Panc1 (cell line): ENCODE measurements at regions not wholly inside any gene's neighbourhood (a gene's known extent, or its start where the extent isn't known, plus 50 kb on each side); places are given as distances from the start of the nearest gene placed in this dataset.

Source experiments
- ATAC-seq: fragments of 200-7000 bp; cut with Tn5 transposase; 2 replicates; pipeline ENCODE4 v1.9.1; 2020; ENCODE audit warnings: mild to moderate bottlenecking, moderate library complexity
- BruUV-seq: library from RNA; stranded (reverse); fragments of 400-500 nt; replicated peaks from 2 replicates; lab custom pipeline; 2021; lab: Mats Ljungman, UMichigan
- CTCF ChIA-PET: fragments of 300-600 bp; sonication (Branson Sonifier 250); formaldehyde crosslinking; loops from one replicate; lab custom pipeline; 2022; ENCODE audit warnings: antibody characterized with exemption; lab: Charles Lee
- POLR2A ChIA-PET: fragments of 300-600 bp; sonication (Branson Sonifier 250); formaldehyde crosslinking; loops from one replicate; lab custom pipeline; 2022; ENCODE audit warnings: antibody characterized with exemption; lab: Charles Lee
- DNase-seq: peaks from one replicate; pipeline ENCODE4 v3.0.0-alpha.2; 2010; ENCODE audit warnings: low read depth, low spot score
- H3K27ac ChIP-seq: 2 replicates; pipeline ENCODE4 v1.5.1; 2011; ENCODE audit warnings: mild to moderate bottlenecking, low read length, inconsistent platforms
- H3K27me3 ChIP-seq: fragments of 200-500 bp; sonication (Bioruptor generic); 2 replicates; pipeline ENCODE4 v1.6.0; 2014; ENCODE audit warnings: low read length, inconsistent platforms; ENCODE audit not compliant: control insufficient read depth, insufficient read depth
- H3K36me3 ChIP-seq: fragments of 200-500 bp; sonication (Bioruptor generic); 2 replicates; pipeline ENCODE4 v1.5.1; 2014; ENCODE audit warnings: inconsistent platforms, mild to moderate bottlenecking, low read length, moderate library complexity; ENCODE audit not compliant: control insufficient read depth, insufficient read depth
- H3K4me1 ChIP-seq: 2 replicates; pipeline ENCODE4 v1.5.1; 2011; ENCODE audit warnings: inconsistent platforms, mild to moderate bottlenecking, low read length, moderate library complexity; ENCODE audit not compliant: control insufficient read depth, insufficient read depth
- H3K4me3 ChIP-seq, 2 experiments: 2 replicates each; pipeline ENCODE4 v1.5.1; 2011 to 2012; ENCODE audit warnings: low read depth in 2 of 2, low read length in 2 of 2, mild to moderate bottlenecking in 2 of 2, inconsistent platforms in 1 of 2, moderate library complexity in 1 of 2
- H3K9me3 ChIP-seq: fragments of 200-500 bp; sonication (Bioruptor generic); 2 replicates; pipeline ENCODE4 v1.5.1; 2014; ENCODE audit warnings: low read depth, mild to moderate bottlenecking, inconsistent platforms, low read length, moderate library complexity; ENCODE audit not compliant: control insufficient read depth, insufficient read depth
- POLR2AphosphoS5 ChIP-seq: IDR thresholded peaks from 2 replicates; pipeline ENCODE4 v1.6.1; 2012; ENCODE audit warnings: mild to moderate bottlenecking, low read depth, low read length, moderate library complexity
- REST ChIP-seq, 2 experiments: IDR thresholded peaks; 2 replicates each; pipeline ENCODE4 v1.6.1; 2011 to 2012; ENCODE audit warnings: low read depth in 2 of 2, control low read depth in 1 of 2, low read length in 1 of 2, mild to moderate bottlenecking in 1 of 2, moderate library complexity in 1 of 2; ENCODE audit not compliant: insufficient read depth in 1 of 2
- SIN3A ChIP-seq: IDR thresholded peaks from 2 replicates; pipeline ENCODE4 v1.6.1; 2012; ENCODE audit warnings: low read depth, mild to moderate bottlenecking, low read length, moderate library complexity, borderline replicate concordance; ENCODE audit not compliant: insufficient read depth
- TCF7L2 ChIP-seq: IDR thresholded peaks from 2 replicates; pipeline ENCODE4 v1.6.1; 2011; ENCODE audit warnings: mild to moderate bottlenecking, low read depth, low read length, inconsistent platforms
- in situ Hi-C: cut with HindIII; loops from 2 replicates; pipeline ENCODE4 v1.10.0; 2016; ENCODE audit warnings: low sequenced_read_pairs, low pct_unique_long_range_greater_than_20kb
- intact Hi-C: fragments of 100-400 bp; cut with micrococcal nuclease; formaldehyde crosslinking; loops from one replicate; pipeline ENCODE4 v1.10.0; 2022; ENCODE audit not compliant: unreplicated experiment
- TF ChIP-seq, protein P1 (sequence below): fragments of 450-650 bp; IDR thresholded peaks from 2 replicates; pipeline ENCODE4 v1.5.1; 2017; ENCODE audit warnings: mild to moderate bottlenecking

DNA sequence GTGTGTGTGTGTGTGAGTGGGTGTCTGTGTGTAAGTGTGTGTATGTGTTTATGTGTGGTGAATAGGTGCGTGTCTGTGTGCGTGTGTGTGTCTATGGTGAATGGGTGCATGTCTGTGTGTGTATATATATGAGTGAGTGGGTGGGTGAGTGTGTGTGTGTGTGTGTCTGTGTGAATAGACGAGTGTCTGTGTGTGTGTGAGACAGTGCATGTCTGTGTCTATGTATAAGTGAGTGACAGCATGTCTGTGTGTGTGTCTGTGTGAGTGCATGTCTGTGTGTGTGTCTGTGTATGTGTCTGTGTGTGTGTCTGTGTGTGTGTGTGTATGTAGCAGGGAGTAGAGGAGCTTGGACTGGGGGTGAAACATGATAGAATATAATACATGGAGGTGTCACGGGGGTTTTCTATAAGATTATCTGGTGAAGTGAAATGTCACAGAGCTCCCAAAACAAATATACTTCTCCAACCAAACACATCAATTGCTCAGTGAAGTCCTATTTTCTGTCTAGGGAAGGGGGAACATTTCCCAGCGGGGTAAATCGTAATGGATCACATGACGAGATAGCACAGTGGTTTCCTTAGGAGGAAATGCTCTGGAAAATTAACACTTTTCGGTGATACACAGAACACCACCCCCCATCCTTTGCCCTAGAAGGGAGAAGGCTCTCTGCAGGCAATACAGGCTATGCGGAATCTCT lies 723.3 kb upstream of the CELF2 start:
- no peak overlapping the region for H3K4me3 ChIP-seq
- no peak overlapping the region for H3K27ac ChIP-seq
- CTCF ChIA-PET, result no interaction called here

GRCh38 chr10:10294881-10295529 lies 722.7 kb upstream of the CELF2 start:
- DNase-seq (no peak), ATAC-seq (no peak)
- TF ChIP-seq TCF7L2, result no peak
- TF ChIP-seq, protein P1, sequence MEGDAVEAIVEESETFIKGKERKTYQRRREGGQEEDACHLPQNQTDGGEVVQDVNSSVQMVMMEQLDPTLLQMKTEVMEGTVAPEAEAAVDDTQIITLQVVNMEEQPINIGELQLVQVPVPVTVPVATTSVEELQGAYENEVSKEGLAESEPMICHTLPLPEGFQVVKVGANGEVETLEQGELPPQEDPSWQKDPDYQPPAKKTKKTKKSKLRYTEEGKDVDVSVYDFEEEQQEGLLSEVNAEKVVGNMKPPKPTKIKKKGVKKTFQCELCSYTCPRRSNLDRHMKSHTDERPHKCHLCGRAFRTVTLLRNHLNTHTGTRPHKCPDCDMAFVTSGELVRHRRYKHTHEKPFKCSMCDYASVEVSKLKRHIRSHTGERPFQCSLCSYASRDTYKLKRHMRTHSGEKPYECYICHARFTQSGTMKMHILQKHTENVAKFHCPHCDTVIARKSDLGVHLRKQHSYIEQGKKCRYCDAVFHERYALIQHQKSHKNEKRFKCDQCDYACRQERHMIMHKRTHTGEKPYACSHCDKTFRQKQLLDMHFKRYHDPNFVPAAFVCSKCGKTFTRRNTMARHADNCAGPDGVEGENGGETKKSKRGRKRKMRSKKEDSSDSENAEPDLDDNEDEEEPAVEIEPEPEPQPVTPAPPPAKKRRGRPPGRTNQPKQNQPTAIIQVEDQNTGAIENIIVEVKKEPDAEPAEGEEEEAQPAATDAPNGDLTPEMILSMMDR, result no peak
- no peak for TF ChIP-seq SIN3A
- TF ChIP-seq POLR2AphosphoS5, result no peak
- TF ChIP-seq REST (IDR thresholded peaks at IDR 0.05; ENCODE audit: insufficient read depth in 1 of 2, low read depth in 2 of 2, low read length in 1 of 2), result no peak
- no TSS peak for BruUV-seq
- Histone ChIP-seq H3K4me3 (no peak overlapping the region), H3K36me3 (no peaks in the 10 kb centered on the region), H3K27me3 (no peaks in the 10 kb centered on the region), H3K27ac (no peak overlapping the region), H3K9me3 (no peaks in the 10 kb centered on the region), H3K4me1 (no peaks in the 10 kb centered on the region)
- in situ Hi-C loops (no loop called here), intact Hi-C loops (no loop called here)
- POLR2A ChIA-PET, result no interaction called here
- CTCF ChIA-PET, result no interaction called here

More for the DNA sequence above, 723.3 kb upstream of the CELF2 start:
- in situ Hi-C loops (no loop called here), intact Hi-C loops (no loop called here)
- Histone ChIP-seq H3K27me3 (no peaks in the 10 kb centered on the region), H3K9me3 (no peaks in the 10 kb centered on the region), H3K36me3 (no peaks in the 10 kb centered on the region), H3K4me1 (no peaks in the 10 kb centered on the region)
- ATAC-seq, result no peak
- BruUV-seq, result no TSS peak
- TF ChIP-seq SIN3A (no peak), POLR2AphosphoS5 (no peak), TCF7L2 (no peak), REST (IDR thresholded peaks at IDR 0.05; ENCODE audit: insufficient read depth in 1 of 2, low read depth in 2 of 2, low read length in 1 of 2) (no peak)
- TF ChIP-seq, protein P1, result no peak
- no peak for DNase-seq
- POLR2A ChIA-PET, result no interaction called here
